WERI-Rb-1 (cell line): ENCODE measurements at regions not wholly inside any gene's neighbourhood (a gene's known extent, or its start where the extent isn't known, plus 50 kb on each side); places are given as distances from the start of the nearest gene placed in this dataset.
"Not testable (repeated sequence)": the region's sequence is repeated elsewhere in the genome, so short reads cannot be mapped to it uniquely, and the experiment has no call there.

Experiments used
- DNase-seq: peaks from one replicate; pipeline ENCODE4 v3.0.0-alpha.2; 2020
- H3K27ac ChIP-seq: fragments of 250-450 bp; sonication (Bioruptor Pico); 2 replicates; pipeline ENCODE4 v1.5.1; 2020; ENCODE audit warnings: mild to moderate bottlenecking, moderate library complexity
- H3K27me3 ChIP-seq: fragments of 250-450 bp; sonication (Bioruptor Pico); 2 replicates; pipeline ENCODE4 v1.5.1; 2021; ENCODE audit warnings: mild to moderate bottlenecking, low read depth, moderate library complexity; ENCODE audit not compliant: insufficient read depth, severe bottlenecking
- H3K36me3 ChIP-seq: fragments of 250-450 bp; sonication (Bioruptor Pico); 2 replicates; pipeline ENCODE4 v1.5.1; 2020; ENCODE audit warnings: mild to moderate bottlenecking, moderate library complexity
- H3K4me3 ChIP-seq: 2 replicates; pipeline ENCODE4 v1.5.1; 2011; ENCODE audit warnings: low read depth, mild to moderate bottlenecking, control low read depth, low read length
- H3K9me3 ChIP-seq: fragments of 250-450 bp; sonication (Bioruptor Pico); 2 replicates; pipeline ENCODE4 v1.5.1; 2021; ENCODE audit warnings: mild to moderate bottlenecking, moderate library complexity; ENCODE audit not compliant: severe bottlenecking

- not testable (repeated sequence) for H3K27ac ChIP-seq, H3K4me3 ChIP-seq, H3K27me3 ChIP-seq, H3K36me3 ChIP-seq, H3K9me3 ChIP-seq, DNase-seq
Observed at GRCh38 chr17:26881195-26881594, 412.7 kb upstream of the WSB1 start.

DNA sequence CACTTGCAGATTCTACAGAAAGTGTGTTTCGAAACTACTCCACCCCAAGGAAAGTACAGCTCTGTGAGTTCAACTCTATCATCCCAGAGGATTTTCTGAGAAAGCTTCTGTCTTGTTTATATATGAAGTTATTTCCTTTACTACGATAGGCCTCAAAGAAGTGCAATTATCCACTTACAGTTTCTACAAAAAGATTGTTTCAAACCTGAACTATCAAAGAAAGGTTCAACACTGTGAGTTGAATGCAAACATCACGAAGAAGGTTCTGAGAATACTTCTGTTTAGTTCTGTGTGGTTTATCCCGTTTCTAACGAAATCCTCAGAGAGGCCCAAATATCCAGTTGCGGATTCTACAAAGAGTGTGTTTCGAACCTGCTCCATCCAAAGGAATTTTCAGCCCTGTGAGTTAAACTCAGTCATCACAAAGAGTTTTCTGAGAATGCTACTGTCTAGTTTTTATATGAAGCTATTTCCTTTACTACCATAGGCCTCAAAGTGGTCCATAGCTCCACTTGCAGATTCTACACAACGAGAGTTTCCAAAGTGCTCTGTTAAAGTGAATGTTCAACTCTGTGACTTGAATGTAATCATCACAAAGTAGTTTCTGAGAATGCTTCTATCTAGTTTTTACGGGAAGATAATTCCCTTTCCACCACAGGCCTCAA is 411.7 kb upstream of the WSB1 start:
- H3K9me3 ChIP-seq, H3K4me3 ChIP-seq, H3K27me3 ChIP-seq, H3K36me3 ChIP-seq, DNase-seq, H3K27ac ChIP-seq: not testable (repeated sequence)

DNA sequence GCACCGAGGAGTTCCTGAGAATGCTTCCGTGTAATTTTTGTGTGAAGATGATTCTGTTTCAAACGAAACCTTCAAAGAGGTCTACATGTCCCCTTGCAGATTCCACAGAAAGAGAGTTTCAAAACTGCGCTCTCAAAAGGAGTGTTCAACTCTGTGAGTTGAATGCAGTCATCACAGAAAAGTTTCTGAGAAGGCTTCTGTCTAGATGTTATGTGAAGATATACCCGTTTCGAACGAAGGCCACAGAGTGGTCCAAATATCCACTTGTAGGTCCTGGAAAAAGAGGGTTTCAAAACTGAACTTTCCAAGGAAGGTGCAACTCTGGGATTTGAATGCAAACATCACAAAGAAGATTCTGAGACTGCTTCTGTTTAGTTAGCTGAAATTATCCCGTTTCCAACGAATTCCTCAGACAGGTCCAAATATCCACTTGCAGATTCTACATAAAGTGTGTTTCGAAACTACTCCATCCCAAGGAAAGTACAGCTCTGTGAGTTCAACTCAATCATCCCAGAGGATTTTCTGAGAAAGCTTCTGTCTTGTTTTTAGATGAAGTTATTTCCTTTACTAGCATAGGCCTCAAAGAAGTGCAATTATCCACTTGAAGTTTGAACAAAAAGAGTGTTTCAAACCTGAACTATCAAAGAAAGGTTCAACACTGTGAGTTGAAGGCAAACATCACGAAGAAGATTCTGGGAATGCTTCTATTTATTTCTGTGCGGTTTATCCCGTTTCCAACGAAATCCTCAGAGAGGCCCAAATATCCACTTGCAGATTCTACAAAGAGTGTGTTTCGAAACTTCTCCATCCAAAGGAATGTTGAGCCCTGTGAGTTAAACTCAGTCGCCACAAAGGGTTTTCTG is 409.8 kb upstream of the WSB1 start:
- DNase-seq, H3K9me3 ChIP-seq, H3K27ac ChIP-seq: not testable (repeated sequence)

DNA sequence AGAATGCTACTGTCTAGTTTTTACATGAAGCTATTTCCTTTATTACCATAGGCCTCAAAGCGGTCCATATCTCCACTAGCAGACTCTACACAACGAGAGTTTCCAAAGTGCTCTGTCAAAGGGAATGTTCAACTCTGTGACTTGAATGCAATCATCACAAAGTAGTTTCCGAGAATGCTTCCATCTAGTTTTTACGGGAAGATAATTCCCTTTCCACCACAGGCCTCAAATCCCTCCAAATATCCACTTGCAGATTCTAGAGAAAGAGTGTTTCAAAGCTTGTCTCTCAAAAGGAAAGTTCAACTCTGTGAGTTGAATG is 409.2 kb upstream of the WSB1 start:
- H3K27ac ChIP-seq, DNase-seq, H3K36me3 ChIP-seq, H3K27me3 ChIP-seq, H3K4me3 ChIP-seq, H3K9me3 ChIP-seq: not testable (repeated sequence)

More for the DNA sequence above, 409.8 kb upstream of the WSB1 start:
- not testable (repeated sequence) for H3K27me3 ChIP-seq, H3K4me3 ChIP-seq, H3K36me3 ChIP-seq

- DNase-seq: peak; percentile 8
- H3K27ac ChIP-seq, H3K9me3 ChIP-seq: not testable (repeated sequence)
Observed at GRCh38 chr17:26885244-26885970, 408.5 kb upstream of the WSB1 start.

More at GRCh38 chr17:26885244-26885970, 408.5 kb upstream of the WSB1 start:
- not testable (repeated sequence) for H3K36me3 ChIP-seq, H3K27me3 ChIP-seq, H3K4me3 ChIP-seq
